Esophagus (tissue), 2 donors: ENCODE measurements at regions not wholly inside any gene's neighbourhood (a gene's known extent, or its start where the extent isn't known, plus 50 kb on each side); places are given as distances from the start of the nearest gene placed in this dataset.
"Not testable (repeated sequence)": the region's sequence is repeated elsewhere in the genome, so short reads cannot be mapped to it uniquely, and the experiment has no call there.

Experiments used
- H3K27ac ChIP-seq, 2 donors: one replicate each; pipeline ENCODE4 v1.5.1; 2013; ENCODE audit warnings: low read depth in 2 of 2, mild to moderate bottlenecking in 2 of 2, inconsistent platforms in 1 of 2, low read length in 1 of 2, moderate library complexity in 1 of 2
- H3K27me3 ChIP-seq, 2 donors: one replicate each; pipeline ENCODE4 v1.6.1; 2013; ENCODE audit warnings: low read length in 2 of 2, control low read depth in 1 of 2, mild to moderate bottlenecking in 1 of 2; ENCODE audit not compliant: insufficient read depth in 2 of 2, control insufficient read depth in 1 of 2
- H3K36me3 ChIP-seq, 2 donors: one replicate each; pipeline ENCODE4 v1.6.1; 2013; ENCODE audit warnings: low read length in 1 of 2; ENCODE audit not compliant: control insufficient read depth in 2 of 2, insufficient read depth in 2 of 2
- H3K4me1 ChIP-seq, 2 donors: one replicate each; pipeline ENCODE4 v1.6.1; 2013; ENCODE audit warnings: low read length in 1 of 2; ENCODE audit not compliant: control insufficient read depth in 2 of 2, insufficient read depth in 2 of 2
- H3K4me3 ChIP-seq, 2 donors: one replicate each; pipeline ENCODE4 v1.5.1; 2013; ENCODE audit warnings: low read length in 2 of 2, mild to moderate bottlenecking in 2 of 2, low read depth in 1 of 2, moderate library complexity in 1 of 2
- H3K9me3 ChIP-seq, 2 donors: one replicate each; pipeline ENCODE4 v1.6.1; 2013; ENCODE audit warnings: mild to moderate bottlenecking in 2 of 2, low read depth in 1 of 2, low read length in 1 of 2, moderate library complexity in 1 of 2; ENCODE audit not compliant: control insufficient read depth in 2 of 2, insufficient read depth in 1 of 2
- WGBS, 2 donors: extraction: QIAGEN DNeasy Blood & Tissue Kit; methylation state at CpG; one replicate each; pipeline ENCODE4 v1.1.7; 2013; 5-methylcytosine and 5-hydroxymethylcytosine counted together
- donor health status: healthy with polysubstance abuse.
- donor health status: Bipolar disorder and iron deficiency.

- Histone ChIP-seq H3K36me3 (no peaks in the 10 kb centered on the region), H3K4me3 (no peak overlapping the region), H3K27ac (no peak overlapping the region), H3K4me1 (no peaks in the 10 kb centered on the region), H3K9me3 (no peaks in the 10 kb centered on the region), H3K27me3 (no peaks in the 10 kb centered on the region)
- 11 to 23% methylated on average over 1 of the region's 1 CpG for WGBS, 2 donors
Measured at GRCh38 chr9:78697618-78698017, 400.7 kb downstream of the PSAT1 start.

DNA sequence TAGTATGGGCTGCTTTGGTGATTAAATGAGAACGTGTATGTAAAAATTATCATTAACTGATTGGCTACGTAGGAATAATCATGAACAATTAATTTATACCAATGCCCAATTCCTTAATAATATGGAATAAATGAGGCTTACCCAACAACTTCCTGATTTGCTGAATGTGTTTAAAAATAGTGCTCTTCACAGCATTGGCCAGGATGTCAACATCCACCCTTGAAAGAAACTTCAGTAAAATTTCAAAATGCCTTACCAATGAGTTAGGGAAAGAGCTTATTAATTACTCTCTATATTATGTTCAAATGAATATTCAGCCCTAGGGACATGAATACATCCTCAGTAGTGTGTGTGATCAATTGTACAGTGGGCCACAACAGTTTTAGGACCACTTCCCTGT is 401.4 kb downstream of the PSAT1 start:
- H3K4me3 ChIP-seq: no peak overlapping the region
- H3K27ac ChIP-seq: no peak overlapping the region
- H3K27me3 ChIP-seq: no peaks in the 10 kb centered on the region
- H3K36me3 ChIP-seq: no peaks in the 10 kb centered on the region
- WGBS, 2 donors: 80 to 82% methylated on average over 2 of the region's 2 CpGs
- H3K4me1 ChIP-seq: no peaks in the 10 kb centered on the region
- H3K9me3 ChIP-seq: no peaks in the 10 kb centered on the region

DNA sequence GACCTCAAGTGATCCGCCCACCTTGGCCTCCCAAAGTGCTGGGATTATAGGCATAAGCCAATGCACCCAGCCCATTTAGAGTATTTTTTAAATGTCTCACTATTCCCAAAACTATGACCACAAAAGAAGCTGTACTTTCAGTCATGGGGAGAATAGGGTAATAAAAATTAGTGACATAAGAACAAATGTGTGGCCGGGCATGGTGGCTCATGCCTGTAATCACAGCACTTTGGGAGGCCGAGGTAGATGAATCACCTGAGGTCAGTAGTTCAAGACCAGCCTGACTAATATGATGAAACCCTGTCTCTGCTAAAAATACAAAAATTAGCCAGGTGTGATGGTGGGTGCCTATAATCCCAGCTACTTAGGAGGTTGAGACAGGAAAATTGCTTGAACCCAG is 402.3 kb downstream of the PSAT1 start:
- not testable (repeated sequence) for H3K36me3 ChIP-seq, H3K9me3 ChIP-seq, H3K4me3 ChIP-seq, H3K27me3 ChIP-seq, H3K27ac ChIP-seq, H3K4me1 ChIP-seq
- WGBS, 2 donors: 82 to 83% methylated on average over 3 of the region's 3 CpGs

DNA sequence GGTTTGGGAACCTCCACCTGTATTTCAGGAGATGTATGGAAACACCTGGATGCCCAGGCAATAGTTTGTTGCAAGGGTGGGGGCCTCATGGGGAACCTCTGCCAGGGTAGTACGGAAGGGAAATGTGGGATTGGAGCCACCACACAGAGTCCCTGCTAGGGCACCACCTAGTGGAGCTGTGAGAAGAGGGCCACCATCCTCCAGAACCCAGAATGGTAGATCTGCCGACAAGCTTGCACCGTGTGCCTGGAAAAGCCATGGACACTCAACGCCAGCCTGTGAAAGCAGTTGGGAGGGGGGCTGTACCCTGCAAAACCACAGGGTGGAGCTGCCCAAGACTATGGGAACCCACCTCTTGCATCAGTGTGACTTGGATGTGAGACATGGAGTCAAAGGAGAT is 407.2 kb downstream of the PSAT1 start:
- H3K27ac ChIP-seq, H3K4me1 ChIP-seq, H3K4me3 ChIP-seq, H3K9me3 ChIP-seq, H3K36me3 ChIP-seq, H3K27me3 ChIP-seq: not testable (repeated sequence)
- 72 to 86% methylated on average over 4 of the region's 4 CpGs for WGBS, 2 donors

DNA sequence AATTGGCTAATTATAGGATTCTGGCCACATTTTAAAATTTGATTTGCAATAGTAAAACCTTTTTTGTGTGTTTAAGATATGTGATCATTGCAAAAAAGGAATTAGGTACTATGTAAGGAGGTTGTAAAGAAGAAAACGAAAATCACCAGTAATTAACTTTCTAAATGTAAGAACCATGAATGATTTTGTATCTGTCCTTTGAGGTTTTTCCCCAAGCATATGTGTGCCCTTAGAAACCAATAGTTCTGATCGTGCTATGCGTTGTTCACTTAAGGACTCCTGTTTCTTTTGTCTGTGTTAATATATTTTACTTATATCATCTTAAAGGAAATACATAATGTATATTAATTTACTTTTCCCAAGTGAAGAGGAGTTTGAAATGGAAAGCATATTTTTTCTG is 410.2 kb downstream of the PSAT1 start:
- Histone ChIP-seq H3K36me3 (no peaks in the 10 kb centered on the region), H3K4me1 (no peaks in the 10 kb centered on the region), H3K4me3 (no peak overlapping the region), H3K27ac (no peak overlapping the region), H3K27me3 (no peaks in the 10 kb centered on the region), H3K9me3 (no peaks in the 10 kb centered on the region)
- 76 to 78% methylated on average over 3 of the region's 3 CpGs for WGBS, 2 donors

DNA sequence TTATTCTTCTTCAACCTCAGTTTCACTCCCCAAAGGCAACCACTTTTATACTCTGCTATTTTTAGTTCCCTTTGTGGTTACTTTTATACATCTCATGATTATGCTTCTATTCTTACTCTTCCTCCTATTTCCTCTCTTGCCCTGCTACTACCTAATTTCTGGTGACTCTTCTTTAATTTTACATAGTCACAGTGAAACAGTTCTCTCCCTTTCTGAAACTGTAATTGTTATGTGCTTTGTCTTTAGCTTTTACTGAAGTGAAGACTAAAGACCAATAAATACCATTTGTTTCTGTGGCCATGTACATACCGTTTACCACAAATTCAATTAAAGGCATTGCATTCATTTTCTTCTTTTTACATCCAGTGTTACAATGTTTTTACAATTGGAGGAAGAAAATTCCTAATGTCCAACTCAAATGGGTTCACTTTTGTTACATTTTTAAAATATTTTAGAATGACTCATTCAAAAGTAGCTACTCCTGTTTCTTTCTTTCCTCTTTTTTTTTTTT is 410.6 kb downstream of the PSAT1 start:
- no peak overlapping the region for H3K27ac ChIP-seq
- H3K4me1 ChIP-seq: no peaks in the 10 kb centered on the region
- WGBS, 2 donors: 49 to 56% methylated on average over 1 of the region's 1 CpG
- no peak overlapping the region for H3K4me3 ChIP-seq
- H3K9me3 ChIP-seq: no peaks in the 10 kb centered on the region
- H3K27me3 ChIP-seq: no peaks in the 10 kb centered on the region
- no peaks in the 10 kb centered on the region for H3K36me3 ChIP-seq

DNA sequence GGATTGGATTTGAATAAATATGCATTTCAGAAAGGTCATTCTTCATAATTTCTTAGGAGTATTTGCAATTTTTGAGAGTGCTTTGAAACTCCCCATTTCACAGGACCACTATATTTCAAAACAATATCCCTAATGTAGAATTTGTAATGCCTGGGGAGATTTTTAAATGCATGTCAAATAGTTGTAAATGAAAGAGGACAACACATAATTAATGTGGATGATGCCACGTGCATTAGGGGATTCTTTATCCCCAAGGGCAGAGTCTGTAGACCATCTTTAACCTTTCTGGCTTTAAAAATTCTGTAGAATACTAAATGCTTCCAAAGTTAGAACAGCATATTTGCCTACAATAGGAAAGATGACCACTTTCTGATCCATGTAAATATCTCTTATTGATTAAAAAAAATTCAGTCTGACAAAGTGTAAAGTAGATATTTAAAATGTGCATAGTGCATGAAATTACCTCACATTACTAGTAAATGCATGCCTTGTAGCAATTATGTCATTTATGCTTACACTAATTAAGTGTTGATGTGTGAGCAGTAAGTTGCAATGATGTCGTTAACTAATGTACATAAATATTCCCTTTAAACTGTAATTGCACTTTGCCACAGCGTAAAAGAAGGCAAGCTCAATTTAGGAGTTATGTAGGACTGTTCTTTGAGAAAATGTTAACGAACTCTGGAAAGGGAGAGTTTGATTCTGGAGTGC is 416.1 kb downstream of the PSAT1 start:
- Histone ChIP-seq H3K4me3 (no peak overlapping the region), H3K27me3 (no peaks in the 10 kb centered on the region), H3K27ac (no peak overlapping the region), H3K36me3 (no peaks in the 10 kb centered on the region), H3K9me3 (no peaks in the 10 kb centered on the region), H3K4me1 (no peaks in the 10 kb centered on the region)
- 71 to 73% methylated on average over 4 of the region's 4 CpGs for WGBS, 2 donors

DNA sequence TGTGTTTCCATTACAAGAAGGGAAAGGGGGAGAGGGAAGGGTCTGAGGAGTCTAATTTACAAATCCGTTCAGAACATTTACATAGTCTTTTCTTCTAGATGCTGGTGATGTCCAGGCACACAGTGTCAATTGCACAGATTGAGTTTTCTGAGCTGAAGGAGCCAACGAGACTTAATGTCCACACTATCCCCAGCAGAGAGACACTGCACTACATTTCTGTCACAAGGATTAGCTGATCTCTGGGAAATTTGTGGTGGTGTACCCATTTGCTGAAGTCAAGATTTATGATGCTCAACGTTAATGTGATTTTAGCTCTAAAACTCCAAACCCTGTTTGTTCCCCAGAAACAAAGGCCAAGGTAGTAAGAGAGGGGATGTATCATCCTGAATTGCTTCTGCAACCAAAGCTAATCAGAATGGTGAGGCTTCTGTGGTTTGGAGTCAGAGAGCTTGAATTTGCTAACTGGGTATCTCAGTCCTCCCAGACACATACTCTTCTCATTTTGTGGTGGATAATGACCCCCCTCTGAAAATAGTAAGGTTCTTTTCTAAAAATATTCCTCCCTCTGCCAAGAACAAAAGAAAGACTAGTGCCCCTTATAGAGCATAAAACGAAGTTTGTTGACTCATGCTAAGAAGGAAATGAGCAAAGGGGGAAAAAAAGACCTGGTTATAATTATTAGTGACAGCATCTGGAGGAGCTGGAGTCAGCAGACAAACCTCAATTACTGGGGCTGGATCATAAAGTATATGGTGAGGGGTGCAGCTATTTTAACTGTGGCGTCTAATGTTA is 416.9 kb downstream of the PSAT1 start:
- no peaks in the 10 kb centered on the region for H3K4me1 ChIP-seq
- no peaks in the 10 kb centered on the region for H3K36me3 ChIP-seq
- WGBS, 2 donors: 55 to 61% methylated on average over 5 of the region's 5 CpGs
- H3K9me3 ChIP-seq: no peaks in the 10 kb centered on the region
- H3K4me3 ChIP-seq: no peak overlapping the region
- H3K27me3 ChIP-seq: no peaks in the 10 kb centered on the region
- no peak overlapping the region for H3K27ac ChIP-seq

DNA sequence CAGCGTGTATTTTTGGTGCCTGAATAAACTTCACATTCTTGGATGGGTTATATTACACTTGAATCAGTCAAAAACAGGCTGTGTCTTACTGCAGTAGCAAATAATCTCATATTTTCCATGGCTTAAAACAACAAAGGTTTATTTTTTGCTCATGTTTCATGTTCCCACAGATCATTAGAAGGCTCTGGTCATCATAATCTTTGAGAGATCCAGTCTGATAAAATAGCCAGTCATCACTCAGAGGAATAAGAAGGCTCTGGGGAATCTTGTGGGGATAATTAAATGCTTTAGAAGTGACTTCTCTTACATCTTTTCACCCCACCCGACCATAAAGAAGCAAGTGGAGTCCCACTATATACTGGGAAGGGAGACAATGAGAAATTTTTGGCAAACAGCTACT is 417.7 kb downstream of the PSAT1 start:
- Histone ChIP-seq H3K9me3 (no peaks in the 10 kb centered on the region), H3K27ac (no peak overlapping the region), H3K27me3 (no peaks in the 10 kb centered on the region), H3K4me1 (no peaks in the 10 kb centered on the region), H3K4me3 (no peak overlapping the region), H3K36me3 (no peaks in the 10 kb centered on the region)
- 54 to 55% methylated on average over 2 of the region's 2 CpGs for WGBS, 2 donors

- not testable (repeated sequence) for H3K27ac ChIP-seq, H3K36me3 ChIP-seq, H3K9me3 ChIP-seq, H3K27me3 ChIP-seq, H3K4me3 ChIP-seq, H3K4me1 ChIP-seq
- 81 to 87% methylated on average over 4 of the region's 4 CpGs for WGBS, 2 donors
Measured at GRCh38 chr9:78719029-78719428, 422.1 kb downstream of the PSAT1 start.
